ENCODE measurements at regions not wholly inside any gene's neighbourhood (a gene's known extent, or its start where the extent isn't known, plus 50 kb on each side); places are given as distances from the start of the nearest gene placed in this dataset.
A peak's percentile ranks its signal among the peaks of the same experiment; 100 is the strongest.

GRCh38 chr4:111648056-111648455 is 497.2 kb upstream of the FAM241A start:
- Histone ChIP-seq H3K27ac (ENCODE audit: low read depth, low read length, poor library complexity, severe bottlenecking) (no peak overlapping the region), H3K9me2 (ENCODE audit: insufficient read depth, low read length) (no peaks in the 10 kb centered on the region), H4K20me1 (ENCODE audit: insufficient read depth, low read length) (no peaks in the 10 kb centered on the region), H3K79me2 (ENCODE audit: insufficient read depth, low read depth, low read length) (no peaks in the 10 kb centered on the region), H2AFZ (ENCODE audit: low read length) (no peak overlapping the region), H3K4me3 (ENCODE audit: low read depth, low read length, poor library complexity, severe bottlenecking) (no peak overlapping the region), H3K36me3 (ENCODE audit: insufficient read depth, low read length) (no peaks in the 10 kb centered on the region), H3K4me1 (ENCODE audit: insufficient read depth, low read length, poor library complexity, severe bottlenecking) (no peaks in the 10 kb centered on the region), H3K4me2 (ENCODE audit: low read length) (no peak overlapping the region), H3K9me3 (ENCODE audit: low read length) (no peaks in the 10 kb centered on the region)
- CTCF ChIA-PET (ENCODE audit: unreplicated experiment), result no interaction called here
- BruUV-seq (replicated peaks), result no TSS peak
- no peak for DNase-seq (ENCODE audit: low spot score)
- intact Hi-C loops (cut with micrococcal nuclease; ENCODE audit: unreplicated experiment), result no loop called here
- no peak for TF ChIP-seq CTCF (conservative IDR thresholded peaks at IDR 0.05; ENCODE audit: low read length)
- no peak for TF ChIP-seq EZH2phosphoT487 (IDR thresholded peaks at IDR 0.05; ENCODE audit: borderline replicate concordance, low read depth, low read length)
- POLR2A ChIA-PET, result interaction anchor here (1.2 kb wide), 1 partner anchor 14 kb away, joined by 5 read pairs; no protein-coding TSS in a partner anchor

- no TSS peak for BruUV-seq (replicated peaks)
- intact Hi-C loops (cut with micrococcal nuclease; ENCODE audit: unreplicated experiment), result no loop called here
- CTCF ChIA-PET (ENCODE audit: unreplicated experiment), result no interaction called here
Measured at GRCh38 chr4:111649308-111649707, 495.9 kb upstream of the FAM241A start.

More at GRCh38 chr4:111649308-111649707, 495.9 kb upstream of the FAM241A start:
- POLR2A ChIA-PET, result interaction anchor here (0.6 to 1.2 kb wide), 5 partner anchors 13 to 385 kb away, joined by 3 to 5 read pairs (median 4); no protein-coding TSS in a partner anchor
- no peak overlapping the region for H3K4me3 ChIP-seq (ENCODE audit: low read depth, low read length, poor library complexity, severe bottlenecking)
- TF ChIP-seq EZH2phosphoT487 (IDR thresholded peaks at IDR 0.05; ENCODE audit: borderline replicate concordance, low read depth, low read length) (no peak), CTCF (conservative IDR thresholded peaks at IDR 0.05; ENCODE audit: low read length) (no peak)
- H3K79me2 ChIP-seq (ENCODE audit: insufficient read depth, low read depth, low read length), result no peaks in the 10 kb centered on the region
- no peak overlapping the region for H3K4me2 ChIP-seq (ENCODE audit: low read length)
- no peaks in the 10 kb centered on the region for H3K36me3 ChIP-seq (ENCODE audit: insufficient read depth, low read length)
- DNase-seq (ENCODE audit: low spot score), result no peak
- no peaks in the 10 kb centered on the region for H3K9me2 ChIP-seq (ENCODE audit: insufficient read depth, low read length)
- no peak overlapping the region for H3K27ac ChIP-seq (ENCODE audit: low read depth, low read length, poor library complexity, severe bottlenecking)
- no peaks in the 10 kb centered on the region for H3K9me3 ChIP-seq (ENCODE audit: low read length)
- H4K20me1 ChIP-seq (ENCODE audit: insufficient read depth, low read length), result no peaks in the 10 kb centered on the region
- H2AFZ ChIP-seq (ENCODE audit: low read length), result 0 out of 2 replicates have a peak overlapping the region, but pooled peaks have one; percentile 36
- no peaks in the 10 kb centered on the region for H3K4me1 ChIP-seq (ENCODE audit: insufficient read depth, low read length, poor library complexity, severe bottlenecking)

Data from OCI-LY7 (cell line).